ENCODE measurements at regions not wholly inside any gene's neighbourhood (a gene's known extent, or its start where the extent isn't known, plus 50 kb on each side); places are given as distances from the start of the nearest gene placed in this dataset.
"Not testable (repeated sequence)": the region's sequence is repeated elsewhere in the genome, so short reads cannot be mapped to it uniquely, and the experiment has no call there.

- no peak for DNase-seq (ENCODE audit: low spot score)
Observed at GRCh38 chr5:42242881-42243485, 180.3 kb upstream of the GHR start.

GRCh38 chr5:42252306-42252705 lies 170.9 kb upstream of the GHR start:
- DNase-seq (ENCODE audit: low spot score), result no peak

GRCh38 chr5:42259914-42260313 lies 163.3 kb upstream of the GHR start:
- not testable (repeated sequence) for DNase-seq (ENCODE audit: low spot score)

- DNase-seq (ENCODE audit: low spot score), result no peak
Observed at GRCh38 chr5:42267091-42267490, 156.1 kb upstream of the GHR start.

- DNase-seq (ENCODE audit: low spot score), result not testable (repeated sequence)
Observed at GRCh38 chr5:42268170-42268569, 155.1 kb upstream of the GHR start.

GRCh38 chr5:42268630-42269029 lies 154.6 kb upstream of the GHR start:
- DNase-seq (ENCODE audit: low spot score), result no peak

GRCh38 chr5:42270771-42271170 lies 152.5 kb upstream of the GHR start:
- no peak for DNase-seq (ENCODE audit: low spot score)

- DNase-seq (ENCODE audit: low spot score), result peak; percentile 4
Observed at GRCh38 chr5:42274913-42275312, 148.3 kb upstream of the GHR start.

GRCh38 chr5:42277293-42277692 lies 145.9 kb upstream of the GHR start:
- DNase-seq (ENCODE audit: low spot score), result no peak

- no peak for DNase-seq (ENCODE audit: low spot score)
Observed at GRCh38 chr5:42284584-42284983, 138.7 kb upstream of the GHR start.

GRCh38 chr5:42285230-42285629 lies 138.0 kb upstream of the GHR start:
- no peak for DNase-seq (ENCODE audit: low spot score)

GRCh38 chr5:42300496-42300895 lies 122.7 kb upstream of the GHR start:
- no peak for DNase-seq (ENCODE audit: low spot score)

GRCh38 chr5:42301349-42301748 lies 121.9 kb upstream of the GHR start:
- DNase-seq (ENCODE audit: low spot score), result no peak

GRCh38 chr5:42302186-42302585 lies 121.1 kb upstream of the GHR start:
- no peak for DNase-seq (ENCODE audit: low spot score)

GRCh38 chr5:42306287-42306686 lies 117.0 kb upstream of the GHR start:
- DNase-seq (ENCODE audit: low spot score), result no peak

GRCh38 chr5:42309865-42310264 lies 113.4 kb upstream of the GHR start:
- no peak for DNase-seq (ENCODE audit: low spot score)

- DNase-seq (ENCODE audit: low spot score), result no peak
Observed at GRCh38 chr5:42315214-42315613, 108.0 kb upstream of the GHR start.

GRCh38 chr5:42317575-42317974 lies 105.7 kb upstream of the GHR start:
- no peak for DNase-seq (ENCODE audit: low spot score)

- DNase-seq (ENCODE audit: low spot score), result not testable (repeated sequence)
Observed at GRCh38 chr5:42319546-42319945, 103.7 kb upstream of the GHR start.

GRCh38 chr5:42321785-42322184 lies 101.5 kb upstream of the GHR start:
- DNase-seq (ENCODE audit: low spot score), result no peak

- DNase-seq (ENCODE audit: low spot score), result no peak
Observed at GRCh38 chr5:42337143-42337542, 86.1 kb upstream of the GHR start.

- no peak for DNase-seq (ENCODE audit: low spot score)
Observed at GRCh38 chr5:42337607-42338006, 85.6 kb upstream of the GHR start.

GRCh38 chr5:42338136-42338535 lies 85.1 kb upstream of the GHR start:
- DNase-seq (ENCODE audit: low spot score), result no peak

GRCh38 chr5:42349163-42349562 lies 74.1 kb upstream of the GHR start:
- DNase-seq (ENCODE audit: low spot score), result no peak

- no peak for DNase-seq (ENCODE audit: low spot score)
Observed at GRCh38 chr5:42351956-42352355, 71.3 kb upstream of the GHR start.

Measured in COLO829 (cell line).